NCI-H146 (cell line): ENCODE measurements at regions not wholly inside any gene's neighbourhood (a gene's known extent, or its start where the extent isn't known, plus 50 kb on each side); places are given as distances from the start of the nearest gene placed in this dataset.

Experiments used
- DNase-seq: peaks from one replicate; lab custom pipeline; 2025; lab: John Stamatoyannopoulos, UW

- no peak for DNase-seq
Observed at GRCh38 chr1:5713101-5714010, 278.9 kb downstream of the NPHP4 start.

- no peak for DNase-seq
Observed at GRCh38 chr1:5711956-5712645, 280.1 kb downstream of the NPHP4 start.

- DNase-seq, result no peak
Observed at GRCh38 chr1:5711079-5711478, 281.1 kb downstream of the NPHP4 start.

- no peak for DNase-seq
Observed at GRCh38 chr1:5709976-5710375, 282.2 kb downstream of the NPHP4 start.

- no peak for DNase-seq
Observed at GRCh38 chr1:5709461-5709975, 282.7 kb downstream of the NPHP4 start.

GRCh38 chr1:5708346-5709245 lies 283.6 kb downstream of the NPHP4 start:
- DNase-seq, result no peak

- no peak for DNase-seq
Observed at GRCh38 chr1:5707566-5708345, 284.5 kb downstream of the NPHP4 start.

GRCh38 chr1:5706239-5706638 lies 286.0 kb downstream of the NPHP4 start:
- DNase-seq, result no peak

- DNase-seq, result no peak
Observed at GRCh38 chr1:5705751-5706150, 286.5 kb downstream of the NPHP4 start.

GRCh38 chr1:5704561-5705514 lies 287.4 kb downstream of the NPHP4 start:
- DNase-seq, result no peak

GRCh38 chr1:5701642-5702041 lies 290.6 kb downstream of the NPHP4 start:
- DNase-seq, result no peak

- DNase-seq, result no peak
Observed at GRCh38 chr1:5693568-5693967, 298.7 kb downstream of the NPHP4 start.

- no peak for DNase-seq
Observed at GRCh38 chr1:5692664-5693063, 299.6 kb downstream of the NPHP4 start.

- peak; percentile 1 for DNase-seq
Observed at GRCh38 chr1:5691795-5692509, 300.3 kb downstream of the NPHP4 start.

GRCh38 chr1:5690898-5691297 lies 301.3 kb downstream of the NPHP4 start:
- no peak for DNase-seq

GRCh38 chr1:5690291-5690690 lies 301.9 kb downstream of the NPHP4 start:
- no peak for DNase-seq

GRCh38 chr1:5688081-5689077 lies 303.8 kb downstream of the NPHP4 start:
- DNase-seq, result no peak
